K562 (cell line): ENCODE measurements at regions not wholly inside any gene's neighbourhood (a gene's known extent, or its start where the extent isn't known, plus 50 kb on each side); places are given as distances from the start of the nearest gene placed in this dataset.

Source experiments
- ATAC-seq: fragments of 200-7000 bp; cut with Tn5 transposase; 3 replicates; pipeline ENCODE4 v1.9.1; 2020; ENCODE audit warnings: moderate library complexity
- BruUV-seq: library from RNA; stranded (reverse); fragments of 400-500 nt; replicated peaks from 2 replicates; lab custom pipeline; 2021; lab: Mats Ljungman, UMichigan
- CTCF ChIA-PET: fragments of 300-600 bp; formaldehyde crosslinking; extraction: SDS; loops from one replicate; lab custom pipeline; 2021; ENCODE audit warnings: low intra/inter-chr PET ratio; lab: Yijun Ruan, JAX
- POLR2A ChIA-PET: fragments of 300-600, 350-650 bp; sonication (Branson Sonifier 250); formaldehyde crosslinking; extraction: SDS; loops from one replicate; lab custom pipeline; 2021; ENCODE audit warnings: antibody characterized with exemption, inconsistent platforms; lab: Yijun Ruan, JAX
- DNase-seq, 4 experiments: peaks; one replicate each; pipeline versions ENCODE4 v3.0.0 to v3.0.0-alpha.2; 2011 to 2018; ENCODE audit warnings: low spot score in 3 of 4, mixed read lengths in 3 of 4; ENCODE audit errors: extremely low read depth in 1 of 4
- FAIRE-seq: peaks from 2 replicates; lab custom pipeline; 2011; peaks lifted over from hg19 to GRCh38; lab: Jason Lieb, UNC
- H2AFZ ChIP-seq: 2 replicates; pipeline ENCODE4 v1.6.0; 2011; ENCODE audit warnings: low read depth, low read length, control low read depth, inconsistent platforms
- H3K27ac ChIP-seq: fragments of 200-600 bp; 3 replicates; pipeline ENCODE4 v1.8.0; 2011; ENCODE audit warnings: low read depth, mild to moderate bottlenecking, control low read depth, inconsistent platforms, low read length, moderate library complexity, mixed read lengths; ENCODE audit errors: extremely low read depth
- H3K27me3 ChIP-seq, 2 experiments: fragments of 300-600 bp in 1 of 2; 2 replicates in 1 of 2; 3 replicates in 1 of 2; pipeline versions ENCODE4 v1.6.0 to v1.8.0; 2011; ENCODE audit warnings: inconsistent platforms in 2 of 2, low read length in 2 of 2, mild to moderate bottlenecking in 1 of 2, mixed read lengths in 1 of 2, moderate library complexity in 1 of 2; ENCODE audit not compliant: control insufficient read depth in 2 of 2, insufficient read depth in 2 of 2
- H3K36me3 ChIP-seq: fragments of 300-600 bp; 3 replicates; pipeline ENCODE4 v1.8.0; 2011; ENCODE audit warnings: mild to moderate bottlenecking, low read length, inconsistent platforms; ENCODE audit not compliant: control insufficient read depth, insufficient read depth
- H3K4me1 ChIP-seq, 2 experiments: fragments of 200-600 bp in 1 of 2; replicated peaks in 1 of 2; 2 replicates in 1 of 2; 3 replicates in 1 of 2; pipeline versions ENCODE4 v1.5.1 to v1.8.0; 2011; ENCODE audit warnings: inconsistent platforms in 2 of 2, low read length in 2 of 2, mild to moderate bottlenecking in 1 of 2, mixed read lengths in 1 of 2, moderate library complexity in 1 of 2; ENCODE audit not compliant: control insufficient read depth in 2 of 2, insufficient read depth in 2 of 2
- H3K4me2 ChIP-seq: 2 replicates; pipeline ENCODE4 v1.6.1; 2011; ENCODE audit warnings: low read length, control low read depth, inconsistent platforms, mixed read lengths; ENCODE audit not compliant: insufficient read depth
- H3K4me3 ChIP-seq: fragments of 200-600 bp; sonication (generic), shearing (Covaris generic); 2 replicates; pipeline ENCODE4 v1.5.1; 2016; ENCODE audit warnings: control low read depth, inconsistent platforms
- H3K79me2 ChIP-seq: fragments of 200-600 bp; 3 replicates; pipeline ENCODE4 v1.8.0; 2011; ENCODE audit warnings: low read length, inconsistent platforms; ENCODE audit not compliant: control insufficient read depth, insufficient read depth
- H3K9ac ChIP-seq, 2 experiments: 2 replicates each; pipeline versions ENCODE4 v1.6.0 to v1.6.1; 2011; ENCODE audit warnings: low read depth in 2 of 2, low read length in 2 of 2, control low read depth in 1 of 2, inconsistent platforms in 1 of 2, mild to moderate bottlenecking in 1 of 2, mixed read lengths in 1 of 2; ENCODE audit not compliant: insufficient read depth in 1 of 2
- H3K9me1 ChIP-seq: one replicate; pipeline ENCODE4 v1.6.0; 2011; ENCODE audit warnings: inconsistent platforms, mild to moderate bottlenecking, low read length, moderate library complexity; ENCODE audit not compliant: control insufficient read depth, insufficient read depth
- H3K9me3 ChIP-seq: replicated peaks from 2 replicates; pipeline ENCODE4 v1.5.1; 2011; ENCODE audit warnings: low read depth, low read length, inconsistent platforms; ENCODE audit not compliant: control insufficient read depth, insufficient read depth
- H4K20me1 ChIP-seq: replicated peaks from 2 replicates; pipeline ENCODE4 v1.6.1; 2011; ENCODE audit warnings: low read length, inconsistent platforms, mixed read lengths; ENCODE audit not compliant: control insufficient read depth, insufficient read depth
- ATF2 ChIP-seq: sonication (generic); formaldehyde crosslinking; IDR thresholded peaks from 2 replicates; pipeline ENCODE4 v1.8.1; 2022; ENCODE audit warnings: missing genetic modification reagents
- CXXC5 ChIP-seq: fragments of 250-450 bp; sonication (Bioruptor Pico); IDR thresholded peaks from 2 replicates; pipeline ENCODE4 v1.8.0; 2022; ENCODE audit warnings: inconsistent platforms, mild to moderate bottlenecking, moderate library complexity
- DDX20 ChIP-seq: fragments of 450-650 bp; IDR thresholded peaks from 2 replicates; pipeline ENCODE4 v1.6.1; 2016; ENCODE audit warnings: missing genetic modification characterization, low read depth, mild to moderate bottlenecking, missing compliant biosample characterization, moderate library complexity
- EZH2 ChIP-seq: IDR thresholded peaks from 2 replicates; pipeline ENCODE4 v1.6.1; 2012; ENCODE audit warnings: low read depth, mild to moderate bottlenecking, inconsistent platforms, low read length, borderline replicate concordance
- FOSL1 ChIP-seq: fragments of 200-800 bp; sonication (Bioruptor generic); conservative IDR thresholded peaks from 2 replicates; pipeline ENCODE4 v1.6.1; 2016; ENCODE audit warnings: missing genetic modification characterization, missing compliant biosample characterization
- FOXK1 ChIP-seq: sonication (generic); formaldehyde crosslinking; IDR thresholded peaks from 2 replicates; pipeline ENCODE4 v1.8.0; 2022; ENCODE audit warnings: missing genetic modification reagents, mild to moderate bottlenecking, borderline replicate concordance
- MITF ChIP-seq: IDR thresholded peaks from 2 replicates; pipeline ENCODE4 v1.6.1; 2014; ENCODE audit warnings: antibody characterized with exemption
- NCOA4 ChIP-seq: fragments of 450-650 bp; IDR thresholded peaks from 2 replicates; pipeline ENCODE4 v1.6.1; 2018; ENCODE audit warnings: mild to moderate bottlenecking; ENCODE audit not compliant: partially characterized antibody
- NR1H2 ChIP-seq: sonication (generic); formaldehyde crosslinking; IDR thresholded peaks from 2 replicates; pipeline ENCODE4 v1.4.0; 2020; ENCODE audit warnings: mild to moderate bottlenecking, missing genetic modification reagents
- PCBP2 ChIP-seq: fragments of 200-400 bp; formaldehyde crosslinking; IDR thresholded peaks from 2 replicates; pipeline ENCODE4 v1.6.1; 2018; ENCODE audit warnings: low read length, low read depth, mild to moderate bottlenecking, moderate library complexity; ENCODE audit not compliant: poor library complexity, severe bottlenecking
- SMARCB1 ChIP-seq: IDR thresholded peaks from 2 replicates; pipeline ENCODE4 v1.6.1; 2011; ENCODE audit warnings: improper control_type of control experiment, low read depth; ENCODE audit not compliant: insufficient read length
- SMARCC2 ChIP-seq: fragments of 450-650 bp; IDR thresholded peaks from 2 replicates; pipeline ENCODE4 v1.6.1; 2017; ENCODE audit warnings: antibody characterized with exemption, moderate library complexity, mild to moderate bottlenecking, low read depth
- SRF ChIP-seq, 2 experiments: fragments of 250-450, 450-650 bp in 1 of 2; sonication (Bioruptor Pico) in 1 of 2; sonication (generic) in 1 of 2; formaldehyde crosslinking; IDR thresholded peaks; 2 replicates each; pipeline versions ENCODE4 v1.5.0 to v1.5.1; 2020 to 2022; ENCODE audit warnings: mild to moderate bottlenecking in 1 of 2, missing genetic modification reagents in 1 of 2
- TCF3 ChIP-seq: sonication (generic); formaldehyde crosslinking; IDR thresholded peaks from 2 replicates; pipeline ENCODE4 v1.4.0; 2020; ENCODE audit warnings: mild to moderate bottlenecking, missing genetic modification reagents
- TFE3 ChIP-seq: fragments of 450-650 bp; formaldehyde crosslinking; IDR thresholded peaks from 2 replicates; pipeline ENCODE4 v1.4.0; 2020; ENCODE audit warnings: mild to moderate bottlenecking, mixed read lengths
- ZNF12 ChIP-seq: sonication (generic); formaldehyde crosslinking; IDR thresholded peaks from 2 replicates; pipeline ENCODE4 v1.4.0; 2020; ENCODE audit warnings: mild to moderate bottlenecking, missing genetic modification reagents
- ZNF24 ChIP-seq: fragments of 450-650 bp; IDR thresholded peaks from 2 replicates; pipeline ENCODE4 v1.6.1; 2016
- ZNF830 ChIP-seq: fragments of 250-450 bp; sonication (Bioruptor Pico); IDR thresholded peaks from 2 replicates; pipeline ENCODE4 v1.5.0; 2021; ENCODE audit warnings: mild to moderate bottlenecking
- WGBS: fragments of 100-300 bp; shearing (Covaris generic); methylation state at CpG from one replicate; pipeline ENCODE4 v1.1.6; 2016; ENCODE audit warnings: low coverage, mixed read lengths; ENCODE audit not compliant: insufficient coverage; ENCODE audit errors: missing lambda C conversion rate; 5-methylcytosine and 5-hydroxymethylcytosine counted together
- in situ Hi-C: fragments of 300-500 bp; cut with MboI; formaldehyde crosslinking; loops from 4 replicates; pipeline ENCODE4 v1.15.0; 2018; ENCODE audit warnings: inconsistent platforms, mixed read lengths
- intact Hi-C: fragments of 100-400 bp; cut with micrococcal nuclease; formaldehyde crosslinking; loops from 2 replicates; pipeline ENCODE4 v1.14.2; 2022

GRCh38 chr10:108422286-108422685, 1257.8 kb upstream of the SORCS1 start:
- H3K27me3 ChIP-seq, result no peaks in the 10 kb centered on the region
- TF ChIP-seq PCBP2 (no peak), TFE3 (CRISPR knock-in tag) (no peak), FOSL1 (tag) (no peak), CXXC5 (CRISPR knock-in tag) (no peak), SRF (CRISPR knock-in tag; IDR thresholded peaks at IDR 0.05) (no peak), FOXK1 (CRISPR knock-in tag) (no peak), NCOA4 (no peak), DDX20 (tag) (no peak), EZH2 (no peak), MITF (no peak), ZNF24 (no peak), NR1H2 (CRISPR knock-in tag) (no peak), ZNF12 (no peak), SMARCC2 (no peak), SMARCB1 (no peak), ZNF830 (CRISPR knock-in tag) (no peak), TCF3 (no peak), ATF2 (no peak)
- TF ChIP-seq, all 486 proteins: peak for 0
- H4K20me1 ChIP-seq, result no peaks in the 10 kb centered on the region
- H3K9ac ChIP-seq, result no peak overlapping the region
- no peak for FAIRE-seq
- H3K4me2 ChIP-seq, result no peak overlapping the region
- no peak overlapping the region for H3K27ac ChIP-seq
- no peaks in the 10 kb centered on the region for H3K4me1 ChIP-seq
- no TSS peak for BruUV-seq
- intact Hi-C loops, result no loop called here
- ATAC-seq, result no peak
- POLR2A ChIA-PET, result no interaction called here
- no peaks in the 10 kb centered on the region for H3K9me3 ChIP-seq
- in situ Hi-C loops, result no loop called here
- no peaks in the 10 kb centered on the region for H3K36me3 ChIP-seq
- no peak overlapping the region for H3K4me3 ChIP-seq
- H3K9me1 ChIP-seq, result no peaks in the 10 kb centered on the region
- CTCF ChIA-PET, result no interaction called here
- DNase-seq, result no peak
- no peaks in the 10 kb centered on the region for H3K79me2 ChIP-seq
- 0% methylated on average over 2 of the region's 2 CpGs for WGBS
- no peak overlapping the region for H2AFZ ChIP-seq
